ENCODE measurements at regions not wholly inside any gene's neighbourhood (a gene's known extent, or its start where the extent isn't known, plus 50 kb on each side); places are given as distances from the start of the nearest gene placed in this dataset.

GRCh38 chr10:24104895-24105294 lies 104.0 kb upstream of the KIAA1217 start:
- Mint-ChIP-seq H3K27me3 (no peaks in the 10 kb centered on the region), H3K4me3 (no peak overlapping the region), H3K4me1 (ENCODE audit: low read depth in 2 of 2) (no peaks in the 10 kb centered on the region), H3K27ac (no peak overlapping the region), H3K9me3 (peaks cover 7 to 11% of the 10 kb centered on the region in 2 donors), H3K36me3 (ENCODE audit: insufficient read depth) (no peaks in the 10 kb centered on the region)
- ATAC-seq (replicated peaks) (no peak), DNase-seq (no peak)

GRCh38 chr10:24113901-24114300 lies 95.0 kb upstream of the KIAA1217 start:
- H3K4me1 Mint-ChIP-seq (ENCODE audit: low read depth in 2 of 2): no peaks in the 10 kb centered on the region

GRCh38 chr10:24114556-24114955 lies 94.4 kb upstream of the KIAA1217 start:
- ATAC-seq (replicated peaks): no peak
- Mint-ChIP-seq H3K36me3 (ENCODE audit: insufficient read depth) (no peaks in the 10 kb centered on the region), H3K27me3 (no peaks in the 10 kb centered on the region), H3K4me1 (ENCODE audit: low read depth in 2 of 2) (no peaks in the 10 kb centered on the region), H3K27ac (no peak overlapping the region), H3K4me3 (no peak overlapping the region), H3K9me3 (no peaks in the 10 kb centered on the region)
- no peak for DNase-seq

More at GRCh38 chr10:24113901-24114300, 95.0 kb upstream of the KIAA1217 start:
- H3K36me3 Mint-ChIP-seq (ENCODE audit: insufficient read depth): no peaks in the 10 kb centered on the region
- no peak overlapping the region for H3K27ac Mint-ChIP-seq
- ATAC-seq (replicated peaks) (no peak), DNase-seq (no peak)
- no peaks in the 10 kb centered on the region for H3K27me3 Mint-ChIP-seq
- peaks cover 0 to 3% of the 10 kb centered on the region in 2 donors for H3K9me3 Mint-ChIP-seq
- H3K4me3 Mint-ChIP-seq: no peak overlapping the region

GRCh38 chr10:24115403-24115802 lies 93.5 kb upstream of the KIAA1217 start:
- H3K4me1 Mint-ChIP-seq (ENCODE audit: low read depth in 2 of 2): no peaks in the 10 kb centered on the region
- H3K27ac Mint-ChIP-seq: no peak overlapping the region
- no peaks in the 10 kb centered on the region for H3K27me3 Mint-ChIP-seq
- no peak for DNase-seq
- ATAC-seq (replicated peaks): no peak
- H3K4me3 Mint-ChIP-seq: no peak overlapping the region
- no peaks in the 10 kb centered on the region for H3K9me3 Mint-ChIP-seq
- H3K36me3 Mint-ChIP-seq (ENCODE audit: insufficient read depth): no peaks in the 10 kb centered on the region

GRCh38 chr10:24118246-24118645 lies 90.7 kb upstream of the KIAA1217 start:
- Mint-ChIP-seq H3K4me1 (ENCODE audit: low read depth in 2 of 2) (no peaks in the 10 kb centered on the region), H3K27ac (no peak overlapping the region), H3K4me3 (no peak overlapping the region), H3K27me3 (no peaks in the 10 kb centered on the region), H3K36me3 (ENCODE audit: insufficient read depth) (no peaks in the 10 kb centered on the region), H3K9me3 (peaks cover 0 to 2% of the 10 kb centered on the region in 2 donors)
- DNase-seq (no peak), ATAC-seq (replicated peaks) (no peak)

- peaks cover 0 to 2% of the 10 kb centered on the region in 2 donors for H3K9me3 Mint-ChIP-seq
- DNase-seq: no peak
- no peak overlapping the region for H3K27ac Mint-ChIP-seq
- no peaks in the 10 kb centered on the region for H3K4me1 Mint-ChIP-seq (ENCODE audit: low read depth in 2 of 2)
- no peak overlapping the region for H3K4me3 Mint-ChIP-seq
- H3K27me3 Mint-ChIP-seq: no peaks in the 10 kb centered on the region
- ATAC-seq (replicated peaks): no peak
- H3K36me3 Mint-ChIP-seq (ENCODE audit: insufficient read depth): no peaks in the 10 kb centered on the region
Observed at GRCh38 chr10:24119896-24120295, 89.0 kb upstream of the KIAA1217 start.

GRCh38 chr10:24120646-24121045 lies 88.3 kb upstream of the KIAA1217 start:
- H3K4me1 Mint-ChIP-seq (ENCODE audit: low read depth in 2 of 2): no peaks in the 10 kb centered on the region
- H3K27me3 Mint-ChIP-seq: no peaks in the 10 kb centered on the region
- no peak overlapping the region for H3K27ac Mint-ChIP-seq
- no peak for ATAC-seq (replicated peaks)
- H3K4me3 Mint-ChIP-seq: no peak overlapping the region
- no peak for DNase-seq
- no peaks in the 10 kb centered on the region for H3K36me3 Mint-ChIP-seq (ENCODE audit: insufficient read depth)
- H3K9me3 Mint-ChIP-seq: peaks cover 0 to 2% of the 10 kb centered on the region in 2 donors

- ATAC-seq (replicated peaks): no peak
- no peaks in the 10 kb centered on the region for H3K9me3 Mint-ChIP-seq
- no peak for DNase-seq
- H3K4me3 Mint-ChIP-seq: no peak overlapping the region
- H3K27ac Mint-ChIP-seq: no peak overlapping the region
- H3K4me1 Mint-ChIP-seq (ENCODE audit: low read depth in 2 of 2): no peaks in the 10 kb centered on the region
- peaks cover under 1% of the 10 kb centered on the region for H3K36me3 Mint-ChIP-seq (ENCODE audit: insufficient read depth)
- no peaks in the 10 kb centered on the region for H3K27me3 Mint-ChIP-seq
Observed at GRCh38 chr10:24127516-24127915, 81.4 kb upstream of the KIAA1217 start.

- DNase-seq (no peak), ATAC-seq (replicated peaks) (no peak)
- Mint-ChIP-seq H3K27ac (no peak overlapping the region), H3K9me3 (no peaks in the 10 kb centered on the region), H3K27me3 (no peaks in the 10 kb centered on the region), H3K4me3 (no peak overlapping the region), H3K4me1 (ENCODE audit: low read depth in 2 of 2) (no peaks in the 10 kb centered on the region), H3K36me3 (ENCODE audit: insufficient read depth) (peaks cover 2% of the 10 kb centered on the region)
Observed at GRCh38 chr10:24128066-24128730, 80.7 kb upstream of the KIAA1217 start.

- no peak overlapping the region for H3K27ac Mint-ChIP-seq
- peaks cover 0 to 3% of the 10 kb centered on the region in 2 donors for H3K9me3 Mint-ChIP-seq
- H3K4me1 Mint-ChIP-seq (ENCODE audit: low read depth in 2 of 2): no peaks in the 10 kb centered on the region
- no peaks in the 10 kb centered on the region for H3K27me3 Mint-ChIP-seq
- H3K36me3 Mint-ChIP-seq (ENCODE audit: insufficient read depth): peaks cover 2% of the 10 kb centered on the region
- no peak for ATAC-seq (replicated peaks)
- H3K4me3 Mint-ChIP-seq: no peak overlapping the region
- no peak for DNase-seq
Observed at GRCh38 chr10:24132741-24133140, 76.2 kb upstream of the KIAA1217 start.

- H3K27ac Mint-ChIP-seq: no peak overlapping the region
- no peaks in the 10 kb centered on the region for H3K4me1 Mint-ChIP-seq (ENCODE audit: low read depth in 2 of 2)
- ATAC-seq (replicated peaks) (no peak), DNase-seq (no peak)
- H3K36me3 Mint-ChIP-seq (ENCODE audit: insufficient read depth): peaks cover 2% of the 10 kb centered on the region
- H3K9me3 Mint-ChIP-seq: peaks cover 0 to 3% of the 10 kb centered on the region in 2 donors
- no peaks in the 10 kb centered on the region for H3K27me3 Mint-ChIP-seq
- H3K4me3 Mint-ChIP-seq: no peak overlapping the region
Observed at GRCh38 chr10:24133835-24134234, 75.1 kb upstream of the KIAA1217 start.

GRCh38 chr10:24136070-24136469 lies 72.9 kb upstream of the KIAA1217 start:
- DNase-seq: no peak
- Mint-ChIP-seq H3K36me3 (ENCODE audit: insufficient read depth) (peaks cover 2% of the 10 kb centered on the region), H3K27me3 (no peaks in the 10 kb centered on the region), H3K9me3 (peaks cover 0 to 3% of the 10 kb centered on the region in 2 donors), H3K27ac (no peak overlapping the region), H3K4me1 (ENCODE audit: low read depth in 2 of 2) (no peaks in the 10 kb centered on the region), H3K4me3 (no peak overlapping the region)
- no peak for ATAC-seq (replicated peaks)

- Mint-ChIP-seq H3K4me1 (ENCODE audit: low read depth in 2 of 2) (no peaks in the 10 kb centered on the region), H3K9me3 (peaks cover 0 to 10% of the 10 kb centered on the region in 2 donors), H3K27me3 (no peaks in the 10 kb centered on the region), H3K36me3 (ENCODE audit: insufficient read depth) (no peaks in the 10 kb centered on the region), H3K4me3 (no peak overlapping the region), H3K27ac (no peak overlapping the region)
- no peak for ATAC-seq (replicated peaks)
- DNase-seq: no peak
Observed at GRCh38 chr10:24147321-24147720, 61.6 kb upstream of the KIAA1217 start.

- H3K27me3 Mint-ChIP-seq: no peaks in the 10 kb centered on the region
- H3K36me3 Mint-ChIP-seq (ENCODE audit: insufficient read depth): no peaks in the 10 kb centered on the region
- DNase-seq: no peak
- H3K4me1 Mint-ChIP-seq (ENCODE audit: low read depth in 2 of 2): no peaks in the 10 kb centered on the region
- ATAC-seq (replicated peaks): no peak
- no peak overlapping the region for H3K4me3 Mint-ChIP-seq
- no peak overlapping the region for H3K27ac Mint-ChIP-seq
- H3K9me3 Mint-ChIP-seq: peaks cover 0 to 7% of the 10 kb centered on the region in 2 donors
Observed at GRCh38 chr10:24149640-24150039, 59.3 kb upstream of the KIAA1217 start.

Data from effector memory CD8-positive, alpha-beta T cell (primary cell).